Common myeloid progenitor, CD34-positive (primary cell): ENCODE measurements at regions not wholly inside any gene's neighbourhood (a gene's known extent, or its start where the extent isn't known, plus 50 kb on each side); places are given as distances from the start of the nearest gene placed in this dataset.
A peak's percentile ranks its signal among the peaks of the same experiment; 100 is the strongest.

ENCODE experiments used
- CTCF ChIA-PET: fragments of 350-600 bp; sonication (Branson Sonifier 250); formaldehyde crosslinking; loops from one replicate; lab custom pipeline; 2021; ENCODE audit warnings: antibody characterized with exemption; lab: Charles Lee
- POLR2A ChIA-PET: fragments of 350-600 bp; sonication (Branson Sonifier 250); formaldehyde crosslinking; loops from one replicate; lab custom pipeline; 2021; ENCODE audit warnings: antibody characterized with exemption; lab: Charles Lee
- DNase-seq, 3 donors: peaks; one replicate each; pipeline versions ENCODE4 v3.0.0 to v3.0.0-alpha.2; 2013
- H3K27ac ChIP-seq, 2 experiments: 1 replicate in 1 of 2; 2 replicates in 1 of 2; pipeline ENCODE4 v1.7.0; 2013; ENCODE audit warnings: inconsistent platforms in 2 of 2, low read length in 2 of 2, mild to moderate bottlenecking in 2 of 2, low read depth in 1 of 2, moderate library complexity in 1 of 2; ENCODE audit not compliant: severe bottlenecking in 2 of 2, insufficient read depth in 1 of 2, poor library complexity in 1 of 2
- H3K27me3 ChIP-seq, 5 experiments: replicated peaks in 2 of 5; 1 replicate in 3 of 5; 2 replicates in 2 of 5; pipeline versions ENCODE4 v1.6.1 to v1.7.0; 2013; ENCODE audit warnings: low read length in 4 of 5, mild to moderate bottlenecking in 2 of 5, moderate library complexity in 2 of 5, inconsistent platforms in 1 of 5; ENCODE audit not compliant: insufficient read depth in 5 of 5, control insufficient read depth in 4 of 5
- H3K36me3 ChIP-seq, 4 experiments: 1 replicate in 2 of 4; 2 replicates in 2 of 4; pipeline versions ENCODE4 v1.6.1 to v1.7.0; 2013; ENCODE audit warnings: low read length in 3 of 4, control low read depth in 1 of 4, mild to moderate bottlenecking in 1 of 4; ENCODE audit not compliant: control insufficient read depth in 4 of 4, insufficient read depth in 4 of 4
- H3K4me1 ChIP-seq, 4 experiments: 1 replicate in 3 of 4; 2 replicates in 1 of 4; pipeline versions ENCODE4 v1.6.1 to v1.7.1; 2013; ENCODE audit warnings: low read length in 3 of 4, mild to moderate bottlenecking in 3 of 4, control low read depth in 1 of 4, inconsistent platforms in 1 of 4, moderate library complexity in 1 of 4; ENCODE audit not compliant: control insufficient read depth in 4 of 4, insufficient read depth in 4 of 4; ENCODE audit errors: control extremely low read depth in 1 of 4
- H3K4me3 ChIP-seq, 7 experiments: 1 replicate in 4 of 7; 2 replicates in 3 of 7; pipeline versions ENCODE4 v1.5.1 to v1.7.0; 2013; ENCODE audit warnings: mild to moderate bottlenecking in 7 of 7, low read length in 6 of 7, moderate library complexity in 6 of 7, inconsistent platforms in 2 of 7, low read depth in 2 of 7, control low read depth in 1 of 7; ENCODE audit not compliant: insufficient read depth in 4 of 7, control insufficient read depth in 1 of 7; ENCODE audit errors: extremely low read depth in 1 of 7
- H3K9me3 ChIP-seq, 5 experiments: 1 replicate in 4 of 5; 2 replicates in 1 of 5; pipeline versions ENCODE4 v1.6.1 to v1.7.1; 2013; ENCODE audit warnings: low read length in 4 of 5, mild to moderate bottlenecking in 2 of 5, inconsistent platforms in 1 of 5, low read depth in 1 of 5, moderate library complexity in 1 of 5; ENCODE audit not compliant: control insufficient read depth in 4 of 5, insufficient read depth in 2 of 5; ENCODE audit errors: control extremely low read depth in 1 of 5
- WGBS: methylation state at CpG from one replicate; pipeline ENCODE4 v1.1.5; 2013; ENCODE audit not compliant: insufficient coverage; 5-methylcytosine and 5-hydroxymethylcytosine counted together

DNA sequence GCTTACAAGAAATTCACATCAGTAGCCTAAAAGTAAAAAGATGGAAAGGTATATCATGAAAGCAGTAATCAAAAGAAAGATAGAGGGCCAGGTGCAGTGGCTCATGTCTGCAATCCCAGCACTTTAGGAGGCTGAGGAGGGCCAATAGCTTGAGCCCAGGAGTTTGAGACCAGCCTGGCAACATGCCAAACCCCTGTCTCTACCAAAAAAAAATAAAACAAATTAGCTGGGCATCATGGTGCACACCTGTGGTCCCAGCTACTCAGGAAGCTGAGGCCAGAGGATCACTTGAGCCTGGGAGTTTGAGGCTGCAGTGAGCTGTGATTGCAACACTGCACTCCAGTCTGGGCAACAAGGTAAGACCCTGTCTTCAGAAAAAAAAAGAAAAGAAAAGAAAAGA is 55.5 kb downstream of the GSPT2 start:
- ChIA-PET CTCF (interaction anchor here (1.5 kb wide), 1 partner anchor 14 kb away, joined by 4 read pairs; no protein-coding TSS in a partner anchor), POLR2A (no interaction called here)
- peaks cover 0 to 10% (median 0%) of the 10 kb centered on the region in 5 experiments for H3K27me3 ChIP-seq
- H3K9me3 ChIP-seq, result no peaks in the 10 kb centered on the region
- no peak for DNase-seq
- H3K27ac ChIP-seq, result no peak overlapping the region
- no peak overlapping the region for H3K4me3 ChIP-seq
- no peaks in the 10 kb centered on the region for H3K36me3 ChIP-seq
- H3K4me1 ChIP-seq, result peaks cover 0 to 9% (median 3%) of the 10 kb centered on the region in 4 experiments

GRCh38 chrX:51802917-51803688 is 59.9 kb downstream of the GSPT2 start:
- Histone ChIP-seq H3K27ac (no peak overlapping the region), H3K4me1 (peaks cover 0 to 16% (median 5%) of the 10 kb centered on the region in 4 experiments), H3K4me3 (peak overlapping the region; percentile 26 to 83 (median 68)), H3K9me3 (no peaks in the 10 kb centered on the region), H3K36me3 (no peaks in the 10 kb centered on the region), H3K27me3 (peaks cover 0 to 10% (median 0%) of the 10 kb centered on the region in 5 experiments)
- POLR2A ChIA-PET, result no interaction called here
- peak; percentile 40 to 56 (median 48) for DNase-seq
- WGBS, result 25% methylated on average over 15 of the region's 26 CpGs
- CTCF ChIA-PET, result interaction anchor here (0.9 kb wide), 1 partner anchor 12 kb away, joined by 3 read pairs; no protein-coding TSS in a partner anchor

DNA sequence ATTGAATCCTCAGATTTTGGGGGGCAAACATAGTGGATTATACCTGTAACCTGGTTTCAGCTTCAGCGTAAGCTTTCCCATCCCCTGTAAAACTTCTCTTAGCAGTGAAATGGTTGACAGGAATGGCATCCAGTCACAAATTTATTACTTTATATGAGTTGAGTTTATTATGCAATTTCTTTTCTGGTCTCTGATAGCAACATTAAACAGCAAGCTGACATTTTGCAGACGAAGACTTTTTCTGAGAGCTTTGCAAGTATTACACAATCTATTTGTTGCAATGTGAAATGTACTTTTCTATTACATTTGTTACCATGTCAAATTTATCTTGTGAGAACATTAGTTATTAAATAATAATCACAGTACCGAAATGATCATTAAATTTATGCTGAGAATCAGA is 60.6 kb downstream of the GSPT2 start:
- no peak overlapping the region for H3K27ac ChIP-seq

DNA sequence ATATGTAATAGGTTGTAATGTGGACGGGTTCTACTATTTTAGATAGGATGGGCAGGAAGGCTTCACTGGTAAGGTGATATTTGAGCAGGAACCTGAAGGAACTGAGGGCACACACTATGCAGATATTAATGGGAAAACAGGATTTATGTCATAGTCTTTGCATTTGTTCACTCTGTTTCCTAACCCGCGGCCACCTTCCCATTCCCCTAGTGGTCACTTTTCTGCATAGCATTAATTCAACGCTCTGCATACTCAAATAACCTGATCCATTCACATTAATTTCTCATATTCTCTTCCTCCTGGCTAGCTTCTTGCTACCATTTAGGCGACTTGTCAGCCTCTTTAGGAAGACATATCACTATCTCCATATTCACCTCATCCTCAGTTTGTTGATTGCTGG is 61.5 kb downstream of the GSPT2 start:
- Histone ChIP-seq H3K36me3 (no peaks in the 10 kb centered on the region), H3K9me3 (no peaks in the 10 kb centered on the region), H3K27me3 (peaks cover 0 to 9% (median 0%) of the 10 kb centered on the region in 5 experiments), H3K4me3 (no peak overlapping the region), H3K4me1 (peaks cover 0 to 16% (median 5%) of the 10 kb centered on the region in 4 experiments), H3K27ac (no peak overlapping the region)
- POLR2A ChIA-PET, result no interaction called here
- CTCF ChIA-PET, result no interaction called here
- no peak for DNase-seq
- 92% methylated on average over 4 of the region's 5 CpGs for WGBS

More for the DNA sequence above, 60.6 kb downstream of the GSPT2 start:
- H3K4me1 ChIP-seq, result peaks cover 0 to 16% (median 5%) of the 10 kb centered on the region in 4 experiments
- WGBS, result no CpG with 5 or more reads among the region's 3 CpGs
- no peaks in the 10 kb centered on the region for H3K9me3 ChIP-seq
- no peaks in the 10 kb centered on the region for H3K36me3 ChIP-seq
- peaks cover 0 to 10% (median 0%) of the 10 kb centered on the region in 5 experiments for H3K27me3 ChIP-seq
- POLR2A ChIA-PET, result no interaction called here
- no peak for DNase-seq
- peak overlapping the region in 5 of 7 experiments; percentile 7 to 83 (median 70) for H3K4me3 ChIP-seq
- CTCF ChIA-PET, result no interaction called here

DNA sequence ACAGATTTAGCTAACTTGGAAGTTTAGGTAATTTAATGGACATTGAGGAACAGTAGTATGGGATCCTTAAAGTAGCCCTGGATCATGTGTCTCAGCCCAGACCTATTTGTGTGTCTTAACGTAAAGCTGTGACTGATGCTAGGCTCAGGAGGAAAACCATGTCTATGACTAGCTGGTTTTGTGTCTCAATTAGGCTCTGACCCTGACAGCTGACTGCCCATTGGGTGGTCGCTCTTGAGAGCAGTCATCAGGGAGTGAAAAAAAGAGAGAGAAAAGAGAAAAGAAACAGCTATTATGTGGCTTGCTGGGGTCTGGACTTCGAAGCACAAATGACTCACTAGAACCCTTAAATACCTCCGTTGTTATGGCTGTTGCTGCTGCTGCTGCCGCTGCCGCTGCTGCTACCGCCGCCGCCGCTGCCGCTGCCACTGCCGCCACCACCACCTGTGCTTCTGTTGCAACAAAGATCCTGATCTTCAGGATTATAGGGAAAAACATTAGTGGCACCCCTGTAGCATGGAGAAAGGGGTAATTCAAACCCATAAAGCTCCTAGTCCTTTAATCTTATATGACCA is 70.7 kb downstream of the GSPT2 start:
- Histone ChIP-seq H3K4me1 (no peaks in the 10 kb centered on the region), H3K27ac (no peak overlapping the region), H3K27me3 (no peaks in the 10 kb centered on the region), H3K9me3 (no peaks in the 10 kb centered on the region), H3K4me3 (no peak overlapping the region), H3K36me3 (peaks cover 0 to 4% (median 0%) of the 10 kb centered on the region in 4 experiments)
- no peak for DNase-seq
- POLR2A ChIA-PET, result no interaction called here
- WGBS, result 98% methylated on average over 4 of the region's 12 CpGs
- CTCF ChIA-PET, result no interaction called here

- Histone ChIP-seq H3K4me3 (no peak overlapping the region), H3K36me3 (peaks cover 0 to 3% (median 0%) of the 10 kb centered on the region in 4 experiments), H3K9me3 (no peaks in the 10 kb centered on the region), H3K4me1 (peaks cover 0 to 11% (median 5%) of the 10 kb centered on the region in 4 experiments), H3K27me3 (peaks cover 0 to 3% (median 0%) of the 10 kb centered on the region in 5 experiments), H3K27ac (no peak overlapping the region)
- POLR2A ChIA-PET, result no interaction called here
- CTCF ChIA-PET, result no interaction called here
- peak in 2 of 3 donors; percentile 6 for DNase-seq
- 67% methylated on average over 1 of the region's 1 CpG for WGBS
Observed at GRCh38 chrX:51824061-51824460, 69.4 kb upstream of the MAGED1 start.

DNA sequence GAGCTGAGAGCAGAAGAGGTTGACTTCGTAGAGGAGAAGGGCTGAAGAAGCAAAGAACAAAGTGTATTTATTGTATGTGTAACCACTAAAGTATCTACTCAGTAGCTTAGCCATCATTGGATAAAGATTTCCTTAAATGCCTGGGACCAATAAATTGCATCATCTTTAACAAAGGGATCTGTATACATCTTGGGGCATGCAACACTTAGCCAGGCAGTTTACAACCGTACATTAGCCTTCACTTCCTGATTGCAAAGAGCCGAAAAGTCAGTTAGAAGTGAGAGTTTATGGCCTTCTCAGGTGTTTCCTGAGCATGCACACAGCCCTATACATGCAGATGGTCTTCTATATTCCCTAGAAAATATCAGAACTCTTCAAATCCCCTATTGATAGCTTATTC is 68.0 kb upstream of the MAGED1 start:
- no peak overlapping the region for H3K27ac ChIP-seq
- peak overlapping the region in 1 of 7 experiments; percentile 13 for H3K4me3 ChIP-seq
- H3K9me3 ChIP-seq, result no peaks in the 10 kb centered on the region
- CTCF ChIA-PET, result no interaction called here
- peaks cover 0 to 11% (median 5%) of the 10 kb centered on the region in 4 experiments for H3K4me1 ChIP-seq
- POLR2A ChIA-PET, result no interaction called here
- WGBS, result no CpG with 5 or more reads among the region's 3 CpGs
- peak in 2 of 3 donors; percentile 34 to 51 for DNase-seq
- peaks cover 0 to 3% (median 0%) of the 10 kb centered on the region in 5 experiments for H3K27me3 ChIP-seq
- peaks cover 0 to 3% (median 0%) of the 10 kb centered on the region in 4 experiments for H3K36me3 ChIP-seq
